CD14-positive monocyte (primary cell): ENCODE measurements at regions not wholly inside any gene's neighbourhood (a gene's known extent, or its start where the extent isn't known, plus 50 kb on each side); places are given as distances from the start of the nearest gene placed in this dataset.

Experiments
- DNase-seq, 3 donors: peaks; one replicate each; pipeline ENCODE4 v3.0.0-alpha.2; 2011 to 2022
- H2AFZ ChIP-seq: 2 replicates; pipeline ENCODE4 v1.6.0; 2012; ENCODE audit warnings: mild to moderate bottlenecking, low read depth, low read length, inconsistent platforms; ENCODE audit not compliant: insufficient read depth, poor library complexity, severe bottlenecking
- H3K27ac ChIP-seq, 2 donors: 1 replicate in 1 of 2; 2 replicates in 1 of 2; pipeline ENCODE4 v1.5.1; 2012 to 2013; ENCODE audit warnings: low read length in 2 of 2, control low read depth in 1 of 2, inconsistent platforms in 1 of 2, low read depth in 1 of 2, mild to moderate bottlenecking in 1 of 2
- H3K27me3 ChIP-seq, 2 donors: one replicate each; pipeline versions ENCODE4 v1.6.0 to v1.6.1; 2011 to 2013; ENCODE audit warnings: low read length in 2 of 2; ENCODE audit not compliant: control insufficient read depth in 2 of 2, insufficient read depth in 2 of 2
- H3K36me3 ChIP-seq, 2 donors: replicated peaks in 1 of 2; 1 replicate in 1 of 2; 2 replicates in 1 of 2; pipeline versions ENCODE4 v1.5.1 to v1.6.1; 2012 to 2013; ENCODE audit warnings: low read length in 2 of 2, control low read depth in 1 of 2, inconsistent platforms in 1 of 2, mild to moderate bottlenecking in 1 of 2; ENCODE audit not compliant: insufficient read depth in 2 of 2, control insufficient read depth in 1 of 2
- H3K4me1 ChIP-seq, 2 donors: 1 replicate in 1 of 2; 2 replicates in 1 of 2; pipeline versions ENCODE4 v1.5.1 to v1.6.1; 2012 to 2013; ENCODE audit warnings: low read length in 2 of 2, control low read depth in 1 of 2, inconsistent platforms in 1 of 2, mild to moderate bottlenecking in 1 of 2, moderate library complexity in 1 of 2; ENCODE audit not compliant: insufficient read depth in 2 of 2, control insufficient read depth in 1 of 2
- H3K4me2 ChIP-seq: replicated peaks from 2 replicates; pipeline ENCODE3; 2012; ENCODE audit warnings: low read length, moderate library complexity, mild to moderate bottlenecking; ENCODE audit not compliant: poor library complexity, severe bottlenecking; ENCODE audit errors: extremely low read depth
- H3K4me3 ChIP-seq, 3 experiments: fragments of 200-600 bp in 1 of 3; sonication (generic) in 1 of 3; replicated peaks in 1 of 3; 1 replicate in 2 of 3; 2 replicates in 1 of 3; pipeline ENCODE4 v1.5.1; 2011 to 2013; ENCODE audit warnings: low read length in 3 of 3, mild to moderate bottlenecking in 3 of 3, control low read depth in 2 of 3, low read depth in 2 of 3, inconsistent platforms in 1 of 3, moderate library complexity in 1 of 3
- H3K79me2 ChIP-seq: 2 replicates; pipeline ENCODE4 v1.6.0; 2012; ENCODE audit warnings: mild to moderate bottlenecking, control low read depth, inconsistent platforms, low read length, moderate library complexity; ENCODE audit not compliant: insufficient read depth
- H3K9ac ChIP-seq: 2 replicates; pipeline ENCODE4 v1.6.0; 2017; ENCODE audit warnings: low read length, mild to moderate bottlenecking; ENCODE audit not compliant: insufficient read depth, poor library complexity, severe bottlenecking
- H3K9me3 ChIP-seq, 2 donors: replicated peaks in 1 of 2; 1 replicate in 1 of 2; 2 replicates in 1 of 2; pipeline versions ENCODE4 v1.5.1 to v1.6.1; 2012 to 2013; ENCODE audit warnings: low read length in 2 of 2, control low read depth in 1 of 2; ENCODE audit not compliant: control insufficient read depth in 1 of 2, insufficient read depth in 1 of 2
- H4K20me1 ChIP-seq: 2 replicates; pipeline ENCODE4 v1.6.0; 2012; ENCODE audit warnings: mild to moderate bottlenecking, low read length, control low read depth, moderate library complexity; ENCODE audit not compliant: insufficient read depth
- H3K27ac Mint-ChIP-seq, 7 donors: one replicate each; pipeline ENCODE4 v1.8.0; 2020; ENCODE audit warnings: mild to moderate bottlenecking in 7 of 7, mixed read lengths in 7 of 7, moderate library complexity in 6 of 7, inconsistent platforms in 2 of 7
- H3K27me3 Mint-ChIP-seq, 3 donors: one replicate each; pipeline ENCODE4 v1.8.0; 2021 to 2022; ENCODE audit warnings: low read depth in 3 of 3, mild to moderate bottlenecking in 3 of 3, mixed read lengths in 3 of 3, moderate library complexity in 3 of 3, inconsistent platforms in 1 of 3
- H3K36me3 Mint-ChIP-seq, 2 donors: one replicate each; pipeline ENCODE4 v1.8.0; 2020; ENCODE audit warnings: mixed read lengths in 2 of 2, inconsistent platforms in 1 of 2, mild to moderate bottlenecking in 1 of 2
- H3K4me1 Mint-ChIP-seq: one replicate; pipeline ENCODE4 v1.8.0; 2020; ENCODE audit warnings: mild to moderate bottlenecking, mixed read lengths
- H3K4me3 Mint-ChIP-seq, 2 donors: one replicate each; pipeline ENCODE4 v1.8.0; 2020; ENCODE audit warnings: mild to moderate bottlenecking in 2 of 2, mixed read lengths in 2 of 2, moderate library complexity in 1 of 2
- H3K9me3 Mint-ChIP-seq, 7 donors: one replicate each; pipeline ENCODE4 v1.8.0; 2020 to 2022; ENCODE audit warnings: mixed read lengths in 7 of 7, mild to moderate bottlenecking in 6 of 7, moderate library complexity in 6 of 7, inconsistent platforms in 2 of 7
- WGBS: methylation state at CpG from one replicate; pipeline ENCODE4 v1.1.5; 2013; ENCODE audit warnings: missing lambda C conversion rate; ENCODE audit not compliant: insufficient coverage; 5-methylcytosine and 5-hydroxymethylcytosine counted together
- intact Hi-C, 2 donors: fragments of 100-400 bp; cut with micrococcal nuclease; formaldehyde crosslinking; loops; one replicate each; pipeline versions ENCODE4 v1.15.0 to v1.15.1; 2023
- TF ChIP-seq, protein P1 (sequence below): fragments of 200-600 bp; IDR thresholded peaks from one replicate; pipeline ENCODE4 v1.8.0; 2022; ENCODE audit warnings: antibody characterized with exemption, mild to moderate bottlenecking

DNA sequence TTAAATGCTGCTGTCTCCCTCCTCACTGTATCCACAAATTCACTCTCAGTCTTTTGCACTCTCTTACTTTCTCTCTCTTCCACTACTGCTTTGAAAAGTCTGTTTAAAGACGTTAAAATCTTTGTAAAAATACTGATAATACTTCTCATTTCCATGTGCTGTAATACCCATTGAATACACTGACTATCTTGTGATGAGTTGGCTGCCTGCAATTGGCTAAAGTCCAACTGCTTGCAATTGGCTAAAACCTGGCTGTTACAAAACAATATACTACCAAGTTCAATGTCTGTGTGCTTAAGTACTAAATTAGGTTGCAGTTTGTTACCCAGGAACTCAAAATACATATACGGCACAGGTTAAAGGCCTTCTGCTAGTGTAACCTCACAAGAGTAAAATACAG lies 264.8 kb downstream of the THBS2 start:
- no peak overlapping the region for H3K4me3 Mint-ChIP-seq
- H3K9me3 Mint-ChIP-seq: peaks cover 0 to 3% (median 0%) of the 10 kb centered on the region in 7 donors
- intact Hi-C loops: no loop called here
- DNase-seq: no peak
- Histone ChIP-seq H3K4me3 (no peak overlapping the region), H4K20me1 (no peaks in the 10 kb centered on the region), H3K9me3 (no peaks in the 10 kb centered on the region), H3K27ac (no peak overlapping the region), H3K4me2 (no peak overlapping the region), H3K79me2 (no peaks in the 10 kb centered on the region), H2AFZ (no peak overlapping the region), H3K9ac (no peak overlapping the region), H3K36me3 (no peaks in the 10 kb centered on the region), H3K4me1 (no peaks in the 10 kb centered on the region), H3K27me3 (no peaks in the 10 kb centered on the region)
- H3K27me3 Mint-ChIP-seq: no peaks in the 10 kb centered on the region
- no peaks in the 10 kb centered on the region for H3K4me1 Mint-ChIP-seq
- WGBS: no CpG with 5 or more reads among the region's 2 CpGs
- TF ChIP-seq, protein P1, sequence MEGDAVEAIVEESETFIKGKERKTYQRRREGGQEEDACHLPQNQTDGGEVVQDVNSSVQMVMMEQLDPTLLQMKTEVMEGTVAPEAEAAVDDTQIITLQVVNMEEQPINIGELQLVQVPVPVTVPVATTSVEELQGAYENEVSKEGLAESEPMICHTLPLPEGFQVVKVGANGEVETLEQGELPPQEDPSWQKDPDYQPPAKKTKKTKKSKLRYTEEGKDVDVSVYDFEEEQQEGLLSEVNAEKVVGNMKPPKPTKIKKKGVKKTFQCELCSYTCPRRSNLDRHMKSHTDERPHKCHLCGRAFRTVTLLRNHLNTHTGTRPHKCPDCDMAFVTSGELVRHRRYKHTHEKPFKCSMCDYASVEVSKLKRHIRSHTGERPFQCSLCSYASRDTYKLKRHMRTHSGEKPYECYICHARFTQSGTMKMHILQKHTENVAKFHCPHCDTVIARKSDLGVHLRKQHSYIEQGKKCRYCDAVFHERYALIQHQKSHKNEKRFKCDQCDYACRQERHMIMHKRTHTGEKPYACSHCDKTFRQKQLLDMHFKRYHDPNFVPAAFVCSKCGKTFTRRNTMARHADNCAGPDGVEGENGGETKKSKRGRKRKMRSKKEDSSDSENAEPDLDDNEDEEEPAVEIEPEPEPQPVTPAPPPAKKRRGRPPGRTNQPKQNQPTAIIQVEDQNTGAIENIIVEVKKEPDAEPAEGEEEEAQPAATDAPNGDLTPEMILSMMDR: no peak
- no peak overlapping the region for H3K27ac Mint-ChIP-seq
- H3K36me3 Mint-ChIP-seq: no peaks in the 10 kb centered on the region

DNA sequence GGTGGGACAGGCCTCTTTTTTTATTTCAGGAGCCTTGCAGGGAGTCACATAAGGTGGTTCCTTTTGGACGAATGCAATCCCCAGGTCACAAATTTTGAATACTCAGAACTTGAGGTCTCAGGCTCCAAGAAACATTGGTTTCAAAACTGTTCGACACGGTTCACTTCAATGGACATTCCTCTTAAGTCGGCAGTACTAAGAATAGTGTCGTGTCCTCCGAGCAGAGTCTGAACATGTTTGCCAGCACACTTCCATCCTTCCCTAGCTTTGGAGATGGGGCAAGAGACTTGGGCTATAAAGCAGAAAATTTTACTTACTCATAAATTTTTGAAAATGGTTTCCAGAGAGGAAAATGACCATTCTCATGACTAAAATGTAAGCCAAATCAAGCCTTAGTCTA lies 265.4 kb downstream of the THBS2 start:
- no peak overlapping the region for H3K27ac ChIP-seq
- no peaks in the 10 kb centered on the region for H3K36me3 ChIP-seq
- Mint-ChIP-seq H3K36me3 (no peaks in the 10 kb centered on the region), H3K9me3 (peaks cover 0 to 3% (median 0%) of the 10 kb centered on the region in 7 donors), H3K4me3 (no peak overlapping the region), H3K27me3 (peaks cover 0 to 2% (median 0%) of the 10 kb centered on the region in 3 donors), H3K4me1 (no peaks in the 10 kb centered on the region), H3K27ac (no peak overlapping the region)
- no peak overlapping the region for H3K9ac ChIP-seq
- TF ChIP-seq, protein P1: no peak
- no peaks in the 10 kb centered on the region for H3K79me2 ChIP-seq
- 100% methylated on average over 1 of the region's 6 CpGs for WGBS
- no peaks in the 10 kb centered on the region for H3K4me1 ChIP-seq
- no peak overlapping the region for H3K4me3 ChIP-seq
- H3K9me3 ChIP-seq: no peaks in the 10 kb centered on the region
- H2AFZ ChIP-seq: no peak overlapping the region
- H3K27me3 ChIP-seq: no peaks in the 10 kb centered on the region
- DNase-seq: no peak
- no peak overlapping the region for H3K4me2 ChIP-seq
- no peaks in the 10 kb centered on the region for H4K20me1 ChIP-seq
- intact Hi-C loops: no loop called here
